GM21737 (cell line): ENCODE measurements at regions not wholly inside any gene's neighbourhood (a gene's known extent, or its start where the extent isn't known, plus 50 kb on each side); places are given as distances from the start of the nearest gene placed in this dataset.

ENCODE experiments used
- ATAC-seq: cut with Tn5 transposase; IDR thresholded peaks from one replicate; pipeline ENCODE4 v1.9.1; 2021; ENCODE audit warnings: mild to moderate bottlenecking, moderate library complexity; ENCODE audit not compliant: unreplicated experiment

DNA sequence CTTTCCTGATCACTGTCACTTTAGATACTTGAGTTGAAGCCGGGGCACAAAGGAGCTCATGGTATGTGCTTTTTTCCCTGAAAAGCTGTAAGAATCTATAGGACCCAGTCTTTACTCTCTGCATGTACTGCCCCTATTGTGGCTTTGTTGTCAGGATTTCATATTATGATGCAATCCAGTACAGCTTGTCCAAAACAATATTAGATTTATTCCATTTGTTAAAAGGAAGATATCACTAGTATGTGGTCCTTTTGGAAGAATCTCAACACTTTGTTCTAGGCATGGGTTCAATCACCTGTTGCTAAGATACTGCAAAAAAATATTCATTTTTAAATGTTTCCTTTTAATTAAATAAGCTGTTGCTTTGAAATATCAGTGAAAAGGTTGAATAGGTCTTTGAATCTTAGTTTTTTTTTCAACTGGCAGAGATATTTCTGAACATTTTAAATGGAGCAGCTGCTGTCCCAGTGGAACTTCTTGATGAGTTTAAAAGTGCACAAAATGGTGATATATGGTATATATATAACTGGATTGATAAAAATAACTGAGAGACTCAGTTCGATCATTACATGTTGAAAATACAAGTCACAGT is 256.6 kb upstream of the NT5C1B start:
- ATAC-seq = no peak

DNA sequence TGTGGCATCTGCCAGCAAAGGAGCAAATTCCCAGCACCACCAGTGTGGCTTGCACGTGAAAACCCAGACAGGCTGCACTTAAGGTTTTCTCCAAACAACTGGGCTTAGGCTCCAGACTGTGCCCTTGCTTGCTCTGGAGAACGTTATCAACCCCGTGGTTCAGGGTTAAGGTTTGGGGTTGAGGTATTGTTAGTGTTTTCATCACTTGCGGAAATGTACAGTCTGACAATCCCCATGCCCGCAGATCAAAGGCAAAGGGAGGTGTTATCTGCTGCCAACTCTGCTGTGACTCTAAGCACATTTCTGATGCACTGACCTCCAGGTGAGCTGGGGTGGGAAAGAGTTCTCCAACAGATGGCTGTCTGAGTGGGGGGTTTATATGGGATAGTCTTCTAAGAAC is 253.5 kb upstream of the NT5C1B start:
- ATAC-seq = no peak

DNA sequence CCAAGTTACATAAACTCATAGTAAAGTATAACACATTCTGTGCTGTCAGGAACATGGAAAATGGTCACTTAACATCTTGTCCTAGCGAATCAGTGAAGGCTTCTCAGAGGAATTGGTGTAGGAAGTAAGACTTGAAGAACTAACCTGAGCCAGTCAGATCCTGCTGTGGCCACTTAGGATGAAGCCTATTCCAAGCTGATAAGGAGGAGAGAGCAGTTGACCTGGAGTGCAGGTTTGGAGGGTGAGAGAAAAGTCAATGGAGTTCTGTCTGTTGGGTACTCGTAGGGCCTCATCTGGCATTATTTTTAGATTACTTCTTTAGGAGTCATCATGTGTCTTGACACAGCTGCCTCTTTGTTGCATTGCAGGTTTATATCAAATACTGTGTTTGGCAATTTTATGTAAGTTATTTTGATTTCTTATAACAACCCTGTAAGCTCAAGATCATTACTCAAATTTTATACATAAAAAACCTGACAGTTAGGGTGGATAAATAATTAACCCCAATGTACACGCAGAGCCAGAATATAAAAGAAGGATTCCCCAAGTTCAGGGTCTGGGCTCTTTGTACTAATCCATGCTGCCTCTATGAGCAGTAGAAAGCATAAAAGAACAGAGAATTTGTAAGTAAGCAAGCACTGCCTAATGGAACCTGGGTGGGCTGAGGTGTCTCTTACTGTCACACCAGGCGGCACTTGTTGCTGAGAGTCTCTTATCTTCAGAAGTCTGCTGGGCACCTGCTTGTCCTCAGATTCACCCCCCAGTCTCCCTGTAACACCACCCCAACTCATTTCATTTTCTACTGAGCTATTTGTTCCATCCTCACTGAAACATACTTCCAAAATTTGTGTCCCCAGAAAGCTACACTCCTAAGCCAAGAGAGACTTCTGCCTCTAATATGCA is 252.1 kb upstream of the NT5C1B start:
- no peak for ATAC-seq

DNA sequence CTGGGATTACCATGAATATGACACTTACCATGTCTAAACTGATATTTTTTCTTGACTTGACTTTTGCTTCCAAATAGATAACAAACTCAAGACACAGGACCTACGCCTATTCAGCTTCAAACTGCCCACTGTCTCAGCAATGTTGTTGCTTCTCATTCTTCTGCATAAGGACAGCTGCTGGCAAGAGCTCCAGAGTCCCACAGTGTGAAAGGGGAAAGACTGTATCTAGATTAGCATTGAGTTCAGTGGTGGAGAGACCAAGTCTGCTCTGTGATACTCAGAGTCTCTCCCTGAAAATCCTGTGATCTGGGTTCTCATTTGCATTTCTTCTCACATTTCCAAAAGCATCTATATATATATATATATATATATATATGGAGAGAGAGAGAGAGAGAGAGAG is 247.9 kb upstream of the NT5C1B start:
- ATAC-seq = no peak

DNA sequence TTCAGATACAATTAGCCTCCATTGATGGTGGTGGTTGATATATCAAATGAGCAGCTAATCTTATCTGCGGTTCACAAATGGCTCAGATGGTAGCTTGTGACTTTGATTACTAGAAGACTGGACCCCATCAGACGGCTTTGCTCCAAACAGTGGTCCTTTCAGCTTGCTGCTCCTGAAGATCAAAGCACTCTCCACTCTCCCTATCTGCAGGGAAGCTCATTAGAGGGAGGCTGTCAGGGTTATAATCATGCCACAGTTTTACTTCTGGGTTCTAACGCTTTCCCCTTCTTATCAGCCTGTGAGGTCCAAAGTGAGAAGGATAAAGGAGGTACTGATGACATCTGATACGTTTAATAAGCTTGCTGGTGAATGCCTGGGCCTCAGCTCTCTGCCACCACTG is 247.1 kb upstream of the NT5C1B start:
- no peak for ATAC-seq

DNA sequence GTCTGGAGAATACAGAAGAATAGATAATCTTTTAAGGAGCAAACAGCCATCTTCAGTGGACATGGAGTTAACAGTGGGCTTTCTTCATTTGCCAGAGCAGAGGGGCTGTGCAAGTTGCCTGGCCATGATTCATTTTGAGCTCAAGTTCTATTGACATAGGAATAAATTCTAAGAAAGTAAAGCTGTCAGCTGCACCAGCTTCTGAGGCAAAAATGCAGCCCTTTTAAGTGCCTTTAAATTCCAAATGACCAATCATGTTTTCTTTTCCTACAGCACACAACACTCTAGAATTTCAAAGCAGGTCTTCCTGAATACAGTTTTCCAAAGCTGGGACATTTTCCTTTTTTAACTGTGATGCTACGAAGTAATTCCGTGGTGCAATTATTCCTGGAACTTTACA is 246.4 kb upstream of the NT5C1B start:
- no peak for ATAC-seq

DNA sequence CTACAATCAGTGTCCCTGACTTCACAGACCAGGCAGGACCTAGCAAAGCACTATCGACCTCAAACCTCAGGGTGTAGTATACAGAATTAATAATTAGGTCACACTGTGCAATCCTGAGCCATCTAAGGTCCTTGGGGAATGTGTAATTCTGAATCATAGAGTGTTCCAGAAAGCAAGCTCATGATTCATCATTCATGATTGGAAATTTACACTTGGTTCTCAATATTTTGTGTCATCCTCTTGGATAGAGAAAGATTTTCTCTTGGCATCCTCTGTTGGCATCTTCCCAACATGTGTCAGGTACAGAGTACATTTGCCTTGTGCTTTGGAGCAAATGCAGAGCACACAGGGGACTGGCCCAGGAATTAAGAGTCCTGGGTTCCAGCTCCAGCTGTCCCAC is 245.0 kb upstream of the NT5C1B start:
- no peak for ATAC-seq

DNA sequence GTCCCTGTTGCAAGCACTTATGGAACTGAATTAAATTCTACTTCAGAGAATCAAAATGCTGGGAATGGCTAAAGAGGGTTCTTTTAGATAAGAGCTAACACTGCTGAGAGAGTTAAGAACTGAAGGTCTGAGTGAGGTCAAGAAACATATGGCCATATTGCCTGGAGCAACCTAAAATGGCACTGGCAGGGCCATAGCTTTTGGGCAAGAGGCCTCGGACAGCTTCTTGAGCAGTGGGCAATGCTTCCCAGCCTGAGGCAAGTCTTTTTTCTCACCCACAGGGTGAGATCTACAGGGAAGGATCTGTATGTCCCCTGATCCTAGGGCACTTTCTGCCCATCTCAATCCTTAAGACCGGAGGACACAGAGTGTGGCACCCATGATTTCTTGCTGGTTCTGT is 244.6 kb upstream of the NT5C1B start:
- ATAC-seq = no peak

DNA sequence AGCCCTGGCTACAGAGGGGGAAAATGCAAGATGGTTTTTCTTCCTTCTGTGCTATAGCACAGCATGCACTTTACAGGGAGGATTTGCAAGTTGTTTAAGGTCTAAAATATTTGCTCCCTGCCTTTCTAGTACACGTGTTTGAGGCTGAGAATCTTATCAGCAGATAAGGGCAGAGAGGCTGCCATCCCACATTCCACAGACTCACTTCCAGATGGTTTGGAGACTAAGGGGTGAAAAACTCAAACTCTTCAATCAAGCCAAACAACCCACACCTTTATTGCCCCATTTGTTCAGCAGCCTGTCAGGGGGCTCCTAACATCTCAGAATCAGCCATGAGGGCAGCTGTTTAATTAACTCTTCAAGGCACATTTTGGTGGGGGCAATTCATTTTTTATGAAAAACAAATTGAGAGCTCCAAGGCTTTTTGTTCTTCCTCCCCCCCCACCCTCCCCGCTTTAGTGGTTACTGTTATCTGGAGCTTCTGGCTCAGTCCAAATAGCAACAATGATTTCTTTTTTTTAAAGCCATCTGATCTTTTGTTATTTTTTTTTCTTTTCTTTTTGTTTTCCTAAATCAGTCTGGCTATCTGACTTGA is 242.6 kb upstream of the NT5C1B start:
- no peak for ATAC-seq

DNA sequence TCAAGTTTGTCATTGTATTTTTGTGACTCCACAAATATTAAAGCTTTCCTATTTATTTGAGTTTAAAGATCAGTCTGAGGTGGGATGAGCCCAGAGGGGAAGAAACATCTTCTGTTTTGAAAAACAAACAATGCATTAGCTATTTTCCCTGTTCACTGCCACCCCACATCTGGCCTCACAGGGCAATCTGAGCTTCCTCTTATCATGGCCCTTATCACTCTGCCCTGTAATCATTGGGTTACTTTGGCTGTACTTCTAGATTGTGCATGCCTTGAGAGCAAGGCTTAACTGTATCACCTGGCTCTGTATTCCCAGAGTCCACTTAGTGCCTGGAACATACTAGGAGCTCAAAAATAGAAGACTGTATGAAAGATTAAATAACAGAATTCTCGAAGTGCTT is 241.6 kb upstream of the NT5C1B start:
- ATAC-seq = no peak

DNA sequence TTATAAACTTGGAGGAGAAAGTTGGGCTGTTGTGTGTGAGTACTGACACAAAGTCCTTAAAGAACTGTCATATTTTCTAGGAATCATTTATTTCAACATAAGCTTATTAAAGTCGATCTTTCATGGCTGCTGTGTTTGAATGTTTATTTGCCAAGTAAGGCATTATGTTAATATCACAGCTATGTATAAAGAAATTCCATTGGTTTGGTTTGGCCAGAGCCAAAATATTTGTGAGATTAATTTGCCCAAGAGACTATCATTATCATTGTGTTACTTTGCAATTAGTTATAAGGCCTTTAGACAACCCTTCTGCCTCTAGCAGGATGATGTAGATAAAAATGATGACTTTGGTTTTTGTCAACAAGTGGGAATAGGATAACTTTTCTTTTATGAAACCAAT is 240.6 kb upstream of the NT5C1B start:
- no peak for ATAC-seq

DNA sequence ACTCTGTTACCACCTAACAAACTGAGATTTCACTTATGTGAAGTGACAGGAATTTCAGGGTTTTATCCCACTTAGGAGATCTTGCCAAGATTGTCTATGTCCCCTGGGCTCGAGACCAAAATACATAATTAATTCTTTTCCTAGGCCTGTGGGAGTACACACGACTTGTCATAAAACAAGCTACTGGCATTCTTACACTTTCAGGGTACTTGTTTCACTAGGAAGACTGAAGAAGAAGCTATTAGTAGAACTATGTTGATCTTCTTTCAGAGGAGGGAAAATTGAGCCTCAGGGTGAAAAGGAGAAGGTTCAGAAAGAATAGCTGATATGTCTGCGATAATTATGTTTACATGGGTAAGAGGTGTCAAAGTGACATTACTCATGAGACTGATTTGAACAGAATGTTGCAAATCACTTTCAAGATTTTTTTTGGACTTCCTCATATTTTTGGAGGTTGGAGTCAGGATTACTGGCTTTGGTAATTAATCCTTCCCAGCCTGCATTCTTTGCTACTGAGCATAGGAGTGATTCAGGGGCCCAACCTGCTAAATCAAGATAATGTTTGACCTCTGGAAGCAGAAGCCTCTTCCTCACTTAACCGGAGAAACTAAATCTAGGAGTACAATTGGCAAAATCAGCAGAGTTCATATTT is 240.0 kb upstream of the NT5C1B start:
- no peak for ATAC-seq

DNA sequence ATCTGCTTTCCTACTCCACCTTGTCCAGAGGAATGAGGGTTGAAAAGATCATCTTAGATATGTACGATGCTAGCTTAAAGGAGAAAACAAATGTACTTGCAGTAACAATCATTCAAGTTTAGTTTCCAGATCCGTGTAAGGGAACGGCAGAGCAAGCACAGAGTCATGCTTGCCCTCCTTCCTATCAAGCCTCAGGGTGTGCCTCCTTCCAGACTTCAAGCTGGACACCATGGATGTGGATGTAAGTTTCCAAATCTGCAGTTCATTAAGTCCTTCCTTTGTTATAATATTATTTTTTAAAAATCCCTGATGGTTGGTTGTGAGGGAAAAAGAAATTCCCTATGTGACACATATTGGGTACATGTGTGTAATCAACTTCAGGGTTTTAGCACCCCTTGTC is 238.9 kb upstream of the NT5C1B start:
- ATAC-seq = no peak

DNA sequence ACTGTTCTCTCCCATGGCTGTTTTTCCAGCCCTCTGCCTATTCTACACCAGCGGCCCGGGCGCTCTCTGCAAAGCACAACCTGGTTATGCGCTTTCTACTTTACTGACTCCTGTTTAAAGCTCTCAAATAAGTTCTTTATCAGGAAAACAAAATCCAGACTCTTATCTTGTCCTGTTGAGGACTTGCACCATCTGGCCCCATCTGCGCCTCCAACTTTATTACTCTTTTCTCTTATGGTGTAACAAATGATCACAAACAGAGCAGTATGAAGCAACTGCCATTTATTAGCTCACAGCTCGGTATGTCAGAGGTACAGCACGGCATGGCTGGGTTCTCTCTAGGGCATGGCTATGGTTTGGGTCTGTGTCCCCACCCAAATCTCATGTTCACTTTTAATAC is 236.5 kb upstream of the NT5C1B start:
- no peak for ATAC-seq

DNA sequence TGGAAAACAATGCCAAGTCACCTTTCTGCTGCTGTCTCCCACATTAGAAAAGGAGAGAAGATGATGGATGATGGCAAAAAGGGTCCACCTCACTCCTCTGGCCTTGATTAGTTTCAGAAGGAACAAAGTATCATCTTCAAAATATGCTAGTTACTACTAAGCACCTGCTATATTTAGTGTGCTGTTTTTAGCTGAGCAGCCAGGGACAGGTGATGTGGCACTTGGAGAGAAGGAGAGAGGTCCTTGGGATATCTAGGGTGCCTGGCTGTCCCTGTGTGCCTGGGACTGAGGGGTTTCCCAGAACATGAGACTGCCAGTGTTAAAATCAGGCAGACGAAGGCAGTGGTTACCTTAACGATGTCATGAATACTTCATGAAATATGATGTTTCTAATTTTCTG is 235.5 kb upstream of the NT5C1B start:
- no peak for ATAC-seq

DNA sequence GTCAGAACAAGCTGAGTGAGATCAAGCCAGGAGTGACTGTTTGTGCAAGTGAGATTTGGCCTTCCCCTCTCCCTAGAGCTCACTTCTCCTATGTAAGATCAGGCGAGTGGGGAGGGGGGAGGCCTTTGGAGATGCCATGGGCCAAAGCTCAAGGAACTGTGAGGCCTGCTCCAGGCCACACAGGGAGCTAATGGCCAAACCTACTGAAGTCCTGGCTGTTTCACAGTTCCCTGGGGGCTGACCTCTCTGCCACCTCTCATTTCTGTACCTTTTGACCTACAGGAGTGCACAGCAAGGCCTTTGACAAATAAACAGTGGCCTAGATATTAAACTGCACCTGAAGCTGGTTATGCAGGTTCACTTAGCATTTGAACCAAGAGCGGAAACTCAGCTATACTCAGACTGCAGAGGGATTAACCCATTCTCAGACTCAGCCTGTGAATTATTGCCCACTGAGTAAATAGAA is 235.0 kb upstream of the NT5C1B start:
- no peak for ATAC-seq

DNA sequence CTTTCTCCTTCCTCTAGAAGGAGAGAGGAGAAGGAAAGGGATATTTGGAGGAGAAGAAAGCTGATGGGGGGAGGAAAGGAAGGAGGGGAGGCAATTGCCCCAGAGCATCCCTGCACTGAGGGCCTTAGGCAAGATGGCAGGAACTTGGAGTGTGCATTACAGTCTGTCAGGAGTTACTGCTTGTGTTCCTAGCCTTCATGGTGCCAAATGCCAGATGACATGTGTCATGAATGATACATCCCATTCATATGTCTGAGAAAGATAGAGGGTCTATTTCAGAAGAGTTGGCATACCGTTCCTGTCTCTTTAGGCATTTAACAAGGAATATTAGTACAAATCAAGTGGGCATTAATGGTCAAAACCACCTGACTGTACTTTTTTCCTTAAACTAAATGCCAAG is 232.1 kb upstream of the NT5C1B start:
- ATAC-seq = no peak

DNA sequence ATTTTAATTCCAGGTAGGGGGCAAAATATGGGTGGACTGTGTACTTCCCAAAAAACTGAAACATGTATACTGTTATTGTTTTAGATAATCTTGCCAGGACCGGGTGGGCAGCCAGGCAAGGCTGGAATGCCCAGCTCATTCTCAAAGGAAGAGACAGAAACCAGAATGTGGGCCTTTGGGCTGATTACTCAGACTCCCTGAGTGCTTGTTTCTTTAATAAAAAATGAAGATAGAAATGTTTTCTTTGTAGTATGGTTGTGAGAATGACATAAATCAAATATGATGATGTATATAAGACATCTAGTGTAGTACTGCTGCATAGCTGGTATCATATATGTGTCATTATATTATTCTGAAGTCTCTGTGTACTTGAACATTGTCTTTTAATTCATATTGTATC is 231.6 kb upstream of the NT5C1B start:
- no peak for ATAC-seq

DNA sequence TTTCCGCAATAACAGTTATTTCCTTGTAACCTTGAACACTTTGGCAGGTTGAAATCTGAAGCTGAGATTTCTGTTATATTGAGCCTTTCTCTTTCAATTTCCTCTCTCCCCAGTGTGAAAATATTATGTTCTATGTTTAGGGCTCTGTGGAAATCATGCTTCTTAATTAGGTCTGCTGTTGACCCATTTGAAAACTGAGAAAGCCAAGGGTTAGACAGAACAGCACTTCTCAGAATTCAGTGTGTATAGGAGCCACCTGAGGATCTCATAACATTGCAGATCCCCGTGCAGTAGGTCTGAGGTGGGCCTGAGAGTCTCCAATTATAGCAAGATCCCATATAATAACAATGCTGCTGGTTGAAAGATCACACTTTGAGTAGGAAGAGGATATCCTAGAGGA is 230.2 kb upstream of the NT5C1B start:
- ATAC-seq = no peak

DNA sequence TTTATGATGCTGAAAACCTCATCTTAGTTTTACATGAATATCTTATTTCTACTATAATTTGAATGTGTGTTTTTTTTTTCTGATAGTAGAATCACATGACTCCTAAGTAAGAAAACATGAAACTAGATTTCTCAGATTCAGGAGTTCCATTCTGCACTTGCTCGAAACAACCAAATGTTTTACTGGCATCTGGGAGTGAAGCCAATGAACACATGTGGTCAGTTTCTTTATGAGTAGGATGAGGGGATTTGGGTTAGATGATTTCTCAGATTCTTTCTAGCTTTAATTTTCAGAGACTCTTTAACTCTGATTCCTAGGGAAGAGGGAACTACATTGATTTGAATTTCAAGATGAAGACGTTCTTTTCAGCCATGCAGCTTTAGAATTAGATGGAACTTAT is 225.0 kb upstream of the NT5C1B start:
- no peak for ATAC-seq

DNA sequence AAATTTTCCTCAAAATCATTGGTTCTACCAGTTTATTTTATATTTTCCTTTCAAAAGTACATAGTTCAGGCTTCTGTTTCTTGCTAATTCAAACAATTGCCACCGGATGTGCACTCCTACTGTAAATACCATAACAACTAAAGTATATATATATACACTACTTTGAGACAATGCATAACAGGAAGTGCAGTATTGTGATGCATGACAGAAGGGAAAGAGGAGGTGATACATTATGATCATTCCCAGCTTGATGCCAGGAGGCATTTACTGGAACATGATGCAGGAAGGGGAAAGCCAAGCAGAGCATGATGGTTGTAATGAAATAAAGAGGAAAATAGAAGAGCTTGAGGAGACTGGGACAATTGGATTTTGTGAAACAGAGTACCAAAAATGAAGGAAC is 215.2 kb upstream of the NT5C1B start:
- no peak for ATAC-seq
